PC-9 (cell line): ENCODE measurements at regions not wholly inside any gene's neighbourhood (a gene's known extent, or its start where the extent isn't known, plus 50 kb on each side); places are given as distances from the start of the nearest gene placed in this dataset.

Experiments used
- CTCF ChIP-seq: fragments of 200-600 bp; sonication (generic); conservative IDR thresholded peaks from 2 replicates; pipeline ENCODE4 v1.6.1; 2017; ENCODE audit warnings: mixed run types, antibody characterized with exemption, mild to moderate bottlenecking, moderate library complexity
- EZH2 ChIP-seq: fragments of 200-600 bp; sonication (generic); IDR thresholded peaks from 2 replicates; pipeline ENCODE4 v1.8.0; 2017; ENCODE audit warnings: antibody characterized with exemption, low read depth

- TF ChIP-seq CTCF (no peak), EZH2 (no peak)
Observed at GRCh38 chr5:6182271-6182815, 196.0 kb downstream of the MED10 start.
